Body of pancreas (tissue), 4 donors: ENCODE measurements at regions not wholly inside any gene's neighbourhood (a gene's known extent, or its start where the extent isn't known, plus 50 kb on each side); places are given as distances from the start of the nearest gene placed in this dataset.

Source experiments
- ATAC-seq: fragments of 150-250 bp; one replicate; pipeline ENCODE4 v1.9.1; 2016
- DNase-seq, 4 donors: peaks; one replicate each; pipeline ENCODE4 v3.0.0-alpha.2; 2019
- H3K27ac ChIP-seq, 4 donors: fragments of 200-600 bp; sonication (generic); 1 replicate in 3 of 4; 2 replicates in 1 of 4; pipeline versions ENCODE4 v1.5.1 to v1.6.1; 2016 to 2019; ENCODE audit warnings: mild to moderate bottlenecking in 1 of 4, mixed read lengths in 1 of 4, moderate library complexity in 1 of 4
- H3K27me3 ChIP-seq, 2 donors: fragments of 200-600 bp; sonication (generic); one replicate each; pipeline ENCODE4 v1.6.0; 2016; ENCODE audit warnings: mild to moderate bottlenecking in 1 of 2
- H3K36me3 ChIP-seq, 2 donors: fragments of 200-600 bp; sonication (generic); replicated peaks in 1 of 2; 2 replicates each; pipeline ENCODE4 v1.5.1; 2016; ENCODE audit warnings: low read depth in 2 of 2; ENCODE audit not compliant: insufficient read depth in 1 of 2
- H3K4me1 ChIP-seq: fragments of 200-600 bp; sonication (generic); one replicate; pipeline ENCODE4 v1.6.0; 2016
- H3K4me3 ChIP-seq, 2 donors: fragments of 200-600 bp; sonication (generic); 1 replicate in 1 of 2; 2 replicates in 1 of 2; pipeline ENCODE4 v1.5.1; 2016 to 2019
- H3K9me3 ChIP-seq, 3 donors: fragments of 200-600 bp; sonication (generic); 1 replicate in 2 of 3; 2 replicates in 1 of 3; pipeline ENCODE4 v1.5.1; 2016
- CTCF ChIP-seq, 7 experiments: fragments of 450-650 bp in 4 of 7; fragments of 200-600 bp in 3 of 7; sonication (generic) in 3 of 7; IDR thresholded peaks; one replicate each; pipeline ENCODE4 v1.5.1; 2016 to 2019; ENCODE audit warnings: antibody characterized with exemption in 7 of 7
- POLR2A ChIP-seq, 3 donors: fragments of 450-650 bp; IDR thresholded peaks; one replicate each; pipeline ENCODE4 v1.6.1; 2016; ENCODE audit warnings: antibody characterized with exemption in 3 of 3, mild to moderate bottlenecking in 2 of 3
- WGBS, 2 donors: methylation state at CpG; one replicate each; pipeline ENCODE4 v1.1.5; 2017; 5-methylcytosine and 5-hydroxymethylcytosine counted together
- intact Hi-C: fragments of 100-400 bp; cut with DNase I; formaldehyde crosslinking; loops from one replicate; pipeline ENCODE4 v1.15.1; 2023

- ATAC-seq (no peak), DNase-seq (no peak)
- no peak overlapping the region for H3K4me3 ChIP-seq
- peak overlapping the region; percentile 53 to 93 (median 82) for H3K27ac ChIP-seq
- no peaks in the 10 kb centered on the region for H3K36me3 ChIP-seq
- no peaks in the 10 kb centered on the region for H3K27me3 ChIP-seq
- TF ChIP-seq CTCF (IDR thresholded peaks at IDR 0.05) (no peak), POLR2A (IDR thresholded peaks at IDR 0.05) (no peak)
- WGBS, 2 donors = 35 to 43% methylated on average over 5 of the region's 5 CpGs
- intact Hi-C loops = no loop called here
- H3K9me3 ChIP-seq = no peaks in the 10 kb centered on the region
- peaks cover 27% of the 10 kb centered on the region for H3K4me1 ChIP-seq
Observed at GRCh38 chrX:20363275-20363674, 96.6 kb upstream of the RPS6KA3 start.

GRCh38 chrX:20362268-20363267 lies 95.9 kb upstream of the RPS6KA3 start:
- intact Hi-C loops = no loop called here
- DNase-seq (peak; percentile 26 to 70 (median 44)), ATAC-seq (peak; percentile 86)
- Histone ChIP-seq H3K9me3 (no peaks in the 10 kb centered on the region), H3K27ac (peak overlapping the region; percentile 62 to 93 (median 82)), H3K4me3 (no peak overlapping the region), H3K36me3 (no peaks in the 10 kb centered on the region), H3K4me1 (peaks cover 27% of the 10 kb centered on the region), H3K27me3 (no peaks in the 10 kb centered on the region)
- 17 to 21% methylated on average over 17 of the region's 19 CpGs for WGBS, 2 donors
- TF ChIP-seq POLR2A (IDR thresholded peaks at IDR 0.05) = peak in 1 of 3 donors; percentile 24
- no peak for TF ChIP-seq CTCF (IDR thresholded peaks at IDR 0.05)

GRCh38 chrX:20361890-20362262 lies 95.2 kb upstream of the RPS6KA3 start:
- intact Hi-C loops = no loop called here
- peak in 2 of 4 donors; percentile 19 to 32 for DNase-seq
- peak; percentile 80 for ATAC-seq

GRCh38 chrX:20361081-20361889 lies 94.6 kb upstream of the RPS6KA3 start:
- 17 to 20% methylated on average over 8 of the region's 8 CpGs for WGBS, 2 donors
- ATAC-seq = peak; percentile 38
- TF ChIP-seq POLR2A (IDR thresholded peaks at IDR 0.05) (no peak), CTCF (IDR thresholded peaks at IDR 0.05) (no peak)
- peak; percentile 28 to 55 (median 46) for DNase-seq
- intact Hi-C loops = no loop called here
- peak overlapping the region in 3 of 4 donors; percentile 74 to 93 (median 91) for H3K27ac ChIP-seq
- no peaks in the 10 kb centered on the region for H3K27me3 ChIP-seq
- H3K9me3 ChIP-seq = no peaks in the 10 kb centered on the region
- no peaks in the 10 kb centered on the region for H3K36me3 ChIP-seq
- H3K4me1 ChIP-seq = peaks cover 27% of the 10 kb centered on the region
- no peak overlapping the region for H3K4me3 ChIP-seq

More at GRCh38 chrX:20361890-20362262, 95.2 kb upstream of the RPS6KA3 start:
- TF ChIP-seq POLR2A (IDR thresholded peaks at IDR 0.05) (no peak), CTCF (IDR thresholded peaks at IDR 0.05) (no peak)
- Histone ChIP-seq H3K9me3 (no peaks in the 10 kb centered on the region), H3K27me3 (no peaks in the 10 kb centered on the region), H3K36me3 (no peaks in the 10 kb centered on the region), H3K4me3 (no peak overlapping the region), H3K27ac (peak overlapping the region in 3 of 4 donors; percentile 74 to 93 (median 91)), H3K4me1 (peaks cover 27% of the 10 kb centered on the region)
- WGBS, 2 donors = 21 to 23% methylated on average over 4 of the region's 4 CpGs
